NCI-H82 (cell line): ENCODE measurements at regions not wholly inside any gene's neighbourhood (a gene's known extent, or its start where the extent isn't known, plus 50 kb on each side); places are given as distances from the start of the nearest gene placed in this dataset.
"Not testable (repeated sequence)": the region's sequence is repeated elsewhere in the genome, so short reads cannot be mapped to it uniquely, and the experiment has no call there.

Experiments
- DNase-seq: peaks from one replicate; lab custom pipeline; 2025; lab: John Stamatoyannopoulos, UW

DNA sequence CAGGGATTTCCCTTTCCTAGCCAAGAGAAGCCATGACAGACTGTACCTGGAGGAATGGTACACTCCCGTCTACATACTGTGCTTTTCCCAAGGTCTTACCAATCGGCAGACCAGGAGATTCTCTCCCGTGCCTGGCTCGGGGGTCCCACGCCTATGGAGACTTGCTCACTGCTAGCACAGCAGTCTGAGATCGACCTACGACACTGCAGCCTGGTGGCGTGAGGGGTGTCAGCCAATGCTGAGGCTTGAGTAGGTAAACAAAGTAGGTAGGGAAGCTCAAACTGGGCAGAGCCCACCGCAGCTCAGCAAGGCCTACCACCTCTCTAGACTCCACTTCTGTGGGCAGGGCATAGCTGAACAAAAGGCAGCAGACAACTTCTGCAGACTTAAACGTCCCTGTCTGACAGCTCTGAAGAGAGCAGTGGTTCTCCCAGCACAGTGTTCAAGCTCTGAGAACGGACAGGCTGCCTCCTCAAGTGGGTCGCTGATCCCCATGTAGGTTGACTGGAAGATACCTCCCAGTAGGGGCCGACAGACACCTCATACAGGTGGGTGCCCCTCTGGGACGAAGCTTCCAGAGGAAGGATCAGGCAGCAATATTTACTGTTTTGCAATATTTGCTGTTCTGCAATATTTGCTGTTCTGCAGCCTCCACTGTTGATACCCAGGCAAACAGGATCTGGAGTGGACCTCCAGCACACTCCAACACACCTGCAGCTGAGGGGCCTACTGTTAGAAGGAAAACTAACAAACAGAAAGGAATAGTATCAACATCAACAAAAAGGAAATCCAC is 270.4 kb upstream of the TLE3 start:
- DNase-seq, result not testable (repeated sequence)

DNA sequence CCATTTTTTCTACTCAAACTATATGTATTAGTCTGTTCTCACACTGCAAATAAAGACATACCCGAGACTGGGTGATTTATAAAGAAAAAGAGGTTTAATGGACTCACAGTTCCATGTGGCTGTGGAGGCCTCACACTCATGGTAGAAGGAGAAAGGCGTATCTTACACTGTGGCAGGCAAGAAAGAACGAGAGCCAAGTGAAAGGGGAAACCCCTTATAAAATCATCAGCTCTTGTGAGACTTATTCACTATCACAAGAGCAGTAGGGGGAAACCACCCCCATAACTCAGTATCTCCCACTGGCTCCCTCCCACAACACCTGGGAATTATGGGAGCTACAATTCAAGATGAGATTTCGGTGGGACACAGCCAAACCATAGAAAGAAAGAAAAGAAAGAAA is 266.3 kb upstream of the TLE3 start:
- not testable (repeated sequence) for DNase-seq

DNA sequence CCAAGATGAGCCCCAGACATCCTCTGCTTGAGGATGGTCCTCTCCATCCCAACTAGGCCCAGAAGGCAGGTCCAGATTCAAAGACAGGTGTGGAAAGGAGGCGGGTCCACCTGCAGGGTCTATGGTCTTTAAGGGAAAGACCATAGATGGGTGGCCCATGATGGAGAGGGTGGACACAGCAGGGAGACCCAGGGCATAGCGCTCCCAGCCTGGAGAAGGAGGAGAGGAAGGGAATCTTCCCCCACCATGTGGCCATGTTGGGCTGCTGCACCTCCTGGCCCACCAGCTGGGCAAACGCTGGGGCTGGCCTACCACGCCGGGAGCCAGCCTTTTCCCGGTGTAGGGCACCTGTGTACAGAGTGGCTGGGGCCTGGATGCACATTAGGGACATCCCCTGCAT is 265.2 kb upstream of the TLE3 start:
- DNase-seq, result peak; percentile 83

DNA sequence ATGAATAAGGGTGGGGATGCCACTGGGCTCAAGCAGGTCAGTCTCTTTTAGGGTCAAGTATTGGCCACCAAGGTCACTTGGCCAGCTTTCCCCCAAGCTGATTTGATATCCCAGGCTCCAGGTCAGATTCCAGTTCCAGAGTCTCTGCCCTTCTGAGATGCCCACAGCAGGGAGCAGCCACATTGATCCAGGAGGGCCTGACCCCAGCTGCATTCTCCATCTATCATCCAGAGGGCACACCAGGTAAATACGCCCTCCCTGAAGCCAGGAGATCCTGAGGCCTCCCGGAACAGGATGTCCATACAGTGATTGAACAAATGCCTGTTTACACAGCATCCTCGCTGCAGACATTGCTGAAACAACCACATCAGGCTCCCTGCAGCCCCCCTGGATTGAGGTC is 264.6 kb upstream of the TLE3 start:
- peak; percentile 37 for DNase-seq

DNA sequence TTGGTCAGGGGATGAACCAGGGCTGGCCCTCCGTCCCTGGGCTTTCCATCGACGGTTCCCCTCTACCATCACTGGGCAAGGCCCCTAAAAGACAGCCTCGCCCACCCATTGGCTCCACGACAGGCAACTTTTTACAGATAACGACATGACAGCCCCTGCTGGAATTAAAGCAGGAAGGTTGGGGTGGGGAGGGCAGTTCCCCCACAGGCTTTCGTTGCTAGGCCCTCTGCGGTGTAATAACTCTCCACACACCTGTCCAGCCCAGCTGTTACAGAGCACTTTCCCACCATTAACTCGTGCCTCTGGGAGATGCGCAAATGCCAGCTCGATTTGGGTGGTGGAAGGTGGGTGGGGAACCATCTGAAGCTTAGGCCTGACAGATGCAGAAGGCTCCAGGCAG is 264.2 kb upstream of the TLE3 start:
- peak; percentile 65 for DNase-seq

DNA sequence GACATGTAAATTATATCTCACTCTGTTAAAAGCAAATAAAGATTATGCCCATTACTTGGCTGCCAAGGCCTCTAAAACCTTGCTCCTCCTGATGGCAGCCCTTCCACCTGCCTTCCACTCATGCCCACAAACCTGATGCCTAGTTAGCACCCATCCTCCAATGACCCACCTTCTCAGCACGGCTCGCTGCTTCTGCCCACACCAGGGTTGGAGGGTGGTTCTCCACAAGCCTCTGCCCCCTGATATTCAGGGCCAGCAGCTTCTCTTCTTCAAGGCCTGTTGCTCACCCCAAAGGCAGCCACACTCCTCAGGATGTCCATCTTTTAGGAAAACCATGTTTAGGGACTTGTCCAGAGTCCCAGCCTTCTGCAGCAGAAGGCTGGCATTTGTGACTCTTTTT is 263.4 kb upstream of the TLE3 start:
- DNase-seq, result no peak

DNA sequence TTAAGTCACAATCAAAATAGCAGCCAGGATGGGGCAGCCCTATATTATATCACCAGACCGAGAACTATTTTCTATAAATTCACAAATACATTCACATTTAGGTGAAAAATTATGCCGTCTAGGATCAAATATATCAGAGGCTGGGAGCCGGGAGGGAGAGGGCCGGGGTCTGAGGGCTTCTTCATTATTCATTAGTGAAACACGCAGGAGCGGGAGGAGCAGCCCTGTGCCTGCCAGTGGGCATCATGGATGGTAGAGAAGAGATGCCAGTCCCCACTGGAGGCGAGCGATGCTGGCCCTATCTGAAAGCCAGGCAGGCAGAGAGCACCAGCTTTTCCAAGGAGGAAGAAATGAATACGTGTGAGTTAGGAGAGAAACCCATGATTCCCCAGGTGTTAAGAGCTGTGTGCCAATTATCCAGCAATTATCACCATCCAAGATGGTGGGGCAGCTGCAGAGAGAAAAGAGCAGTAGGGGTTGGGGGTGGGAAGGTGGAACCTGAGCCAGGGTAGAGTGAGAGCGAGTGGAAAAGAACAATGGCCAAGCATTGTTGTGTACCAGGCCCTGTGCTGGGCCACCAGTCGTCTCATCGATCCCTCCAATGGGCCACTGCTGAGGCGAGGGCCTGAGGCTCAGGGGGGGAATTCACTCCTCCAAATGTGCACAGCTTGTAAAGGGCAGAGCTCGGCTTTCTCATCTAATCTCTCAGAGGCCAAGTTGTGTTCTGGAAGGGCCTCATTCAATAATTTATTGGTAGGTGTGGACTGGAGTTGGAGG is 261.3 kb upstream of the TLE3 start:
- no peak for DNase-seq

DNA sequence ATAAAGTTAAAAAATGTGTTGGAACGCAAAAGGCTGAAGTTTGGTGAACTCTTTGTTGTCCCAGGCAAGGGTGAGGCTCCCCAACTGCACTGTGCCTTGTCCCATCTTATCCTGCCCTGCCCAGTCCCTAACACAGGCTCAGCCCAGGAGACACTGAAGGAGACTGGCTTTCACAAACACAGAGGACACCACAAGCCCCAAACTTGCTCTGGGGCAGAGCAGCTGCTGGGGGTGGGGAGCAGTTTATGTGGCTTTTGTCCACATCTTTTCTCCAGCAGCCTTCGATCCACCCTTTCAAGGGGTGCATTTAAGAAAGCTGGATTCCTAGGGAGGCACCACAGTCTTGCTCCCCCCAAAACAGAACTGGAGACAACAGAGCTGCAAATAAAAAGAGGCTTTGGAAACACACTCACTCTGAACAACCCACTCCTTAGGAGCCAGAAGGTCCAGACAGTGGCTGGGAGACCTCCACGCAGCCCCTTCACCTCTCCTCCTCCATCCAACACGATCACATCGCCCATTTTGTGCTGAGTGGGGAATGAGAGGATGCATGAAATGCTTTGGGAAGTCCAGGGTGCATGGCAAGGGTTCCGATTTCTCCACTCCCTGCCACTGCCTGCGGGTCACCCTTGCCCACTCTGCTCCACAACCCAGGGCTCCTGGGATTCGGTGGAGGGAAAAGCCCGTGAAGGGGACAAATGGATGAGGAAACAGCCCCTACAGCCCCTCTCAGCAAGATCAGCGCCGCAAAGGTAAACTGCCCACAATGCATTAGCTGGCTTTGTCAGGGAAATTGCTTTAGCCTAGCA is 260.5 kb upstream of the TLE3 start:
- no peak for DNase-seq

DNA sequence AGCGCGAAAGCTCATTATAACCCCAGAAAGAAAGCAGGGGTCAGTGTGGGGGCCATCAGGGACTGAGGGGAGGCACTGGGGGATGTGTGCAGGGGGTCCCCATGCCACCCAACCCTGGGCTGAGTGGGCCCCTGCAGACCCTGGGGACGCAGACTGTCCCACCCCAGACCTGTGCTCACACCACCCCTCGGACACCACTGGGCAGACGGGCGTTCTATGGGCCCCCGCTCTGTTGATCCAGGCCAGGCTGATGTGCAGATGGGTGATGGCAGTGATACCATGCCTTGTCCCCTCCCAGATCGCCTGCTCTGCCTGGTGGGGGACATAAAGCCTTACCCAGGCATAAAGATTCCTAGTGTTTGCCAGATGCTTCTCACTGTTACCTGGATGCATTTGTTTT is 259.7 kb upstream of the TLE3 start:
- DNase-seq, result no peak

DNA sequence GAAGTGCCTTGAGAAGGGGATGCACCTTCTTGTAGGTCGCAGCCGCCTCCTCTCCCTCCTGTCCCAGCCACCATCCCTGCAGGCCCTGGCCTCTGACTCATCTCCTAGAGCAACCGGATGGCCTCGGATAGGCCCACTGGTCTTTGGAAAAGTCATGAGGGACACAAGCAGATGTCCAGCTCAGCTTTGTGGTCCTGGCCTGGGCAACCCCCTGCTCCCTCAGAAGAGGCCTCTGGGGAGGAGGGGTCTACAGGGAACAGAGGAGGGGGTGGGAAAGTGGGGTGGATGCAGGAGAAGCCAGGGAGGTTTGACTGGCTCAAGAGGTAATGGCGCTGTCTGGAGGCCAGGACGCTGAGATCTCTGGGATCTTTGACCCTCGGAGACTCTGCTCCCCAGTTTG is 259.2 kb upstream of the TLE3 start:
- DNase-seq, result no peak

DNA sequence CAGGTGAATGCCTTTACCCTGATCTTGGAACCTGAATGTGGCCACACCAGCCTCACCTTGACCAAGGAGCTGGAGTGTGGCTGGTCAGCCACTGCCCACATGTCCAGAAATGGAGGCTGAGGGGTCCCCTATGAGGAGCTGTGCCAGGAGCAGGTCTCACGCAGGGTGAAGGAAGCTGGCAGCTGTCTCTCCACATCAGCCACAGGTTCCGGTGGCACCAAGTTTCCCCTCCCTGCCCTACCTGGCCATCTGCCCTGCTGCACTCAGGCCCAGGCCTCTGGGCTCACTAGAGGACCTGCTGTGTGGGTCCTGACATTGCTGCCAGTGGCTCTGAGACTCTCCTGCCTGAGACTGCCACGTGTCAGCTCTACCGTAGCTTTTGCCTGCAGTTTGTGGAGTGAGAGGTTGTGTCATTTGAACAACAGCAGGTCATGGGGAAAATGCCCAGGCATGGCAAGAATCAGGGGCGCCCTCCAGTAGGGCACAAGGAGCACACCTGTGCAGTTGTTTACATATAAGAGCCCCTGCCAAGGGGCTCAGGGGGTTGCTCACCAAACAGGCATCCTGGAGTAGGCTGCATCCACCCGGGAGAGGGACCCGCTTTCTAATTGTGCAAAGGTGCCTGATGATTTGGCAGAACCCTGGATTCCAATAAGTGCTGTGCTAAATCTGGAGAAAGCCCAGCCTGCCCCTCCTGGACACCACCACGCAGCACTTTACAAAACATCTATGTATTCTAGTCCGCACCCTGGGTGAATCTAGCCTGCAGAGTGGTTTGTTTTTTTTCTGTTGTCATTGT is 258.5 kb upstream of the TLE3 start:
- DNase-seq, result no peak

DNA sequence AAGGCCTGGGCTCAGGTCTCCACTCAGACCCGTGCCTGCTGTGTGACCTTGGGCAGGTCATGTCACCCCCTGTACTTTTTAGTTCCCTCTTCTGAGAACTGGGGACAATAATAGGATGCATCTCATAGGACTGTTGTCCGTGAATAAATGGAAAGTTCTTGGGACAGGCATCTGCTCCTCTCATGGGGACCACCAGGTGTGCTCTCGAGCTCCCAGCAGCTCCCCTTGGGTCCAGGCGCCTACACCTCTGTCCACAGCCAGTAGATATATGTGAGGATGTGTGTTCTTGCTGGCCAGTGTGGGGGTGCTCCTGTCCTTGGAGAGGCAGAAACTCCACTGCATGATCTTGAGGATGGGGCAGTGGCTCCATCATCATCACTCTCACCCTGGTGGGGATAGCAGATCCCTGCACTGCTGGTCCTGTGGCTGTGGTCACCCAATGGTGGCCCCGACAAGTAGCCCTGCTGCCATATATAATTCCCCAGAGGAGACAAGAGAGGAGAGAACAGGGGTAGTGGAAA is 257.6 kb upstream of the TLE3 start:
- DNase-seq, result peak; percentile 31

DNA sequence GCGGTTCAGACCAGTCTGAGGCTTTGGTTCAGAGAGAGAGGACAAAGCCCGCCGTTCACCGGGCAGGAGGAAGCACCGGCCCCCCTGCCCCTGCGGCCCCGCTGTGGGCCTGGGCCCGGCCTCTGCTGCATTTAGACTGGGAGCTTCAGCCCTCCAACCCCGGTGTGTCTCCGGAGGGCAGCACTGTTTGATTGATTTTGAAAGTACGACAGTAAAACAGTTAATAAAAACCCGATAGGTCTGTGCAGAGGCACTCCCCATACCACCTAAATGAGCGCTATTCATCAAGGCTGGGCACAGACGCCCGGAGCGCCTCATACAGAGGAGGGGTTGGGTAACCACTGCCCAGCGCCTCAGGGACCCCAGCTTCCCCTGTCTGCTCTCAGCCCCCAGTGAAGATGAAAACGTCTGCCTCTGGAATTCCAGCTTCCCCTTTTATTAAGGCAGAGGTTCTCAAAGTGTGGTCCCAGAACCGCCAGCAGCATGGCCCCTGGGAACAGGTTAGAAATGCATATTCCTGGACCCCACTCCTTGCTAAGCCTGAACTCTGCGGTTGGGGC is 256.7 kb upstream of the TLE3 start:
- no peak for DNase-seq

DNA sequence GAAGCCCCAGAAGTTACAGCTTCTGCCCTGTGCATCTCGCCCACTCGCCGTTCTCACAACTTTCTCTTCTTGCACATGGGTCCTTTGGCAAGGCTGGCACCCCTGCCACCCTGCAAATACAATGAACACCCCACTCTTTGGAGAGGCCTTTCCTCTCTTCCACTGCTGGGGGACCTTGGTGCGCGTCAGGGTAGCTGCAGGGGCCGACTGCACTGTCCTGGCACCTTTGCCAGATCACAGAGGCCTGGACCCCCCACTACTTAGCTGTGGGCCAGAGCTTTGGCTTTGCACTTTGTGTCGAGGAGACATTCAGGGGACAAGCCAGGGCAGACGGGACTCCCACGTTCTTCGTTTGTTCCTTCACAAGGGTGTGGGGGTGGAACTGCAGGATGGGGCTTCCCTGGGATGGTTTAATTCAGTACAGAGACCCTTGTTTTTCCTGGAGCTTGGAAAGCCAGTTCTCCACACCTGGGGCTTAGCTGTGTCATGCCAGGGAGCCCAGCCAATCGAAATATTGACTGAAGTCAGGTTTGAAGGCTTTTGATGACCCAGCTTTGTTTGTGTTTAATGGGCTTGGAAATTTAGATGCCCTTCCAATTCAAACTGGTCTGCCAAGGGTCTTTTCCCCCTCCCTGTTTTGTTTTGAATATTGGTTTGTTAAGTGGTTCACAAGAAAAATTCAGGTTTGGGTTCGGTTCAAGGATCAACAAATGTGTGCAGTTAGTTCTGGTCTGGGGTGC is 256.1 kb upstream of the TLE3 start:
- no peak for DNase-seq

DNA sequence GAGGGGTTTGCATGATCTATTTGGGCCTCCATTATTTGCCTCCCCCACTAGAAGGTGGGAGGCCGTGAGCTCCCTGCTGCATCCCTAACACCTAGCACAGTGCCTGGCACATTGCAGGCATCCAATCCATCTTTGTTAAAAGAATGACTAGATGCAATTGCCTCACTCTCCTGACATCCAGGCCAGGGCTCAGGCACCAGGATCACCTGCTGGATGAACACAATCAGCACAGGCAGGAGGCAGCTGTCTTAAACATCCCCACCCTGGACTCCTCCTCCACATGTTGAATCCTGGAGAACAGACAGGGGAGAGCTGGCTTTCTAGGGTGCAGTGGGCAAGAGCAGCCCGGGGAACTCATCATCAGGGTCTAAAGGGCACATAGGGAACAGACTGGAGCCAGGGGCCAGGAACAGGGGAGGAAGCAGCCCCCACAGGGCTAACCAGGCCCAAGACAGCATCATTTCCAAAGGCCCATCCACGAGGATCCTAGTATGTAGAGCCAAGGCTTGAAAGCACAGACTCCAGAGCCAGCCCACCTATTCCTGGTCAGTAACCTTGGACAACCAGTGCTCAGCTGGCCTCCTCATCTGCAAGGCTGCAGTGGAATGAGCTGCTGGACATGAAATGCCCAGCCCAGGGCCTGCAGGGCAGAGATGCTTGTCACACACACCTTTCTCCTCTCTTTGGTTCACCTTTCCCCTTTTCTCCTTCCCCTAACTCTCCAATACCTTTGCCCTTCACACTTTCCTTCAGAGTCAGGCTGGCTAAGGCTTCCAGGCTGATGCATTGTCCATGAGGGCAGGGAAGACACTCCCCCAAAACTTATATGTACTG is 254.4 kb upstream of the TLE3 start:
- peak; percentile 28 for DNase-seq

DNA sequence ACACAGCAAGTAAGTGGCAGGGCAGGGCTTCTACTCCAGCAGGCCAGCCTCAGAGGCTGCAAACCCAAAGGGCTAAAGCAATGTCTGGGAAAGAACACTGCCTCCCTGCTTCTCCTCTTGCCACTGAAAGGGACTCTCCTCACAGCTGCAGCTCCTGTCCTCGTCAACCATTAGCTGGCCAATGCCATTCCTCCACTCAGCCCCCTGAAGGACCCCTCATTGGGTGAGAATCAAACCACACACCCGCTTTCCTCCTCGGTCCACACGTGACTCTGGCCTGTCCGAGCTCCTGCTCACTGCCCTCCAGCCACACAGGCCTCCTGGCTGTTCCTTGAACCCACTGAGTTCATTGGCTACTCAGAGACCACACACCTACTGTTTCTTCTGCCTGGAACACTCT is 253.7 kb upstream of the TLE3 start:
- DNase-seq, result no peak

DNA sequence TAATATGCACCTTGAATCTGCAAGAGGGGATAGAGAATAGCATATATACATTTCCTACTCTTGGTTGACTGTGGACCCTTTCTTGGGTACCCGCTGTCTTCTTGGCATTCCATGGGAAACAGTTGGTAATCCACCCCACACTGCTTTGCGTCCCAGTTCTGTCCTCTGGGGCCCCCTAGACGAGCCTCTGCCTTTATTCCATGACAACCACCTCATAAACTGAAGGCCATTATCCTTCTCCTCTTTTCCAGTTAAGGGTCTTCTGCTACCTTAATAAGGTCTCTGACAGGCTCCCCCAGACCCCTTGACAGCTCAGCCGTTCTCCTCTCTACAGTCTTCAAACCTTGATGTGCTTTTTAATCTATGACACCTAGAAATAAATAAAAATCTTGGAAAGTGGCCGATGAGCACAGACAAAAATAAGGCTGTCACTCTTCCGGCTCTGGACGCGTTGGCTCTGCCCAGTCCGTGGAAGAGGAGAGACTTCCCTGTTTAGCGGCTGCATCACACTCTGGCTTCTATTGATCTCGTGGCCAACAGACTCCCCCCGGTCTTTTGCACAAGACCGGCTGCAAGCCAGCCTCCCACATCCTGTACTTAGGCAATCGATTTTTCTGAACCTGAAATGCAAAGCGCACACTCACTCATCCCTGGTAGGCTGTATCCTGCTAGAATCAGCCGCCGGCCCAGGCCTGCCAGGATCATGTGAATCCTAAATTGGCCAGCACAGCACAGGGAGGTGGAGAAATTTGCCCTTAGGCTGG is 251.0 kb upstream of the TLE3 start:
- peak; percentile 26 for DNase-seq

DNA sequence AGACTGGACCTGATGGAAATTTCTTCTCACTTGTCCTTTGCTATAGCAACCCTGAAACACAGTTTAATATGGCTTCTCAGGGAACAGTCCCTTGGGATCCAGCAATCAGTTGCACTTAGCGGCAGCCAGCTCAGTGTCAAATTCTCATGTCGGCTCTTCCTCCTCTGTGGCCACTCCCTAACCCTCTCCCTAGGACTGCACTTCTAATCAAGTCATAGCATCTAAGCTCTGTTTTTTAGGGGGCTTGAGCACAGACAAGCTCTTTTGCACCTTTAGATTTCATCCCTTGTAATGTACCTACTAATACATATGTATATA is 250.5 kb upstream of the TLE3 start:
- peak; percentile 64 for DNase-seq
